SW480 (cell line): ENCODE measurements at regions not wholly inside any gene's neighbourhood (a gene's known extent, or its start where the extent isn't known, plus 50 kb on each side); places are given as distances from the start of the nearest gene placed in this dataset.
"Not testable (repeated sequence)": the region's sequence is repeated elsewhere in the genome, so short reads cannot be mapped to it uniquely, and the experiment has no call there.

ENCODE experiments used
- DNase-seq: peaks from one replicate; pipeline ENCODE4 v3.0.0-alpha.2; 2016; ENCODE audit warnings: low spot score

GRCh38 chr1:58836408-58836807, 52.6 kb upstream of the JUN start:
- no peak for DNase-seq

GRCh38 chr1:58837886-58838285, 54.0 kb upstream of the JUN start:
- DNase-seq: no peak

GRCh38 chr1:58839147-58839795, 55.4 kb upstream of the JUN start:
- no peak for DNase-seq

GRCh38 chr1:58839846-58840835, 56.3 kb upstream of the JUN start:
- DNase-seq: no peak

GRCh38 chr1:58841455-58841854, 57.6 kb upstream of the JUN start:
- peak; percentile 23 for DNase-seq

GRCh38 chr1:58842941-58843340, 59.1 kb upstream of the JUN start:
- DNase-seq: no peak

- DNase-seq: no peak
These were observed 60.3 kb upstream of the JUN start for GRCh38 chr1:58844176-58844575.

GRCh38 chr1:58845942-58846341, 62.1 kb upstream of the JUN start:
- no peak for DNase-seq

GRCh38 chr1:58848818-58849411, 65.1 kb upstream of the JUN start:
- peak; percentile 81 for DNase-seq

- DNase-seq: no peak
These were observed 65.7 kb upstream of the JUN start for GRCh38 chr1:58849551-58849950.

- no peak for DNase-seq
These were observed 66.8 kb upstream of the JUN start for GRCh38 chr1:58850636-58851035.

- DNase-seq: no peak
These were observed 69.1 kb upstream of the JUN start for GRCh38 chr1:58852731-58853485.

- DNase-seq: no peak
These were observed 70.7 kb upstream of the JUN start for GRCh38 chr1:58854576-58854975.

GRCh38 chr1:58855274-58856165, 71.7 kb upstream of the JUN start:
- no peak for DNase-seq

GRCh38 chr1:58856281-58856680, 72.4 kb upstream of the JUN start:
- not testable (repeated sequence) for DNase-seq

- DNase-seq: no peak
These were observed 74.1 kb upstream of the JUN start for GRCh38 chr1:58857680-58858673.

GRCh38 chr1:58859769-58860485, 76.1 kb upstream of the JUN start:
- no peak for DNase-seq

GRCh38 chr1:58861076-58861475, 77.2 kb upstream of the JUN start:
- DNase-seq: no peak

GRCh38 chr1:58861506-58861905, 77.7 kb upstream of the JUN start:
- no peak for DNase-seq
